ENCODE measurements at regions not wholly inside any gene's neighbourhood (a gene's known extent, or its start where the extent isn't known, plus 50 kb on each side); places are given as distances from the start of the nearest gene placed in this dataset.
A peak's percentile ranks its signal among the peaks of the same experiment; 100 is the strongest.

GRCh38 chr2:118738524-118739308, 108.7 kb downstream of the EN1 start:
- peak; percentile 51 for DNase-seq

- no peak for DNase-seq
Measured at GRCh38 chr2:118738106-118738505, 109.3 kb downstream of the EN1 start.

- DNase-seq = no peak
Measured at GRCh38 chr2:118737684-118738083, 109.8 kb downstream of the EN1 start.

GRCh38 chr2:118732432-118732831, 115.0 kb downstream of the EN1 start:
- no peak for DNase-seq

- no peak for DNase-seq
Measured at GRCh38 chr2:118731413-118731812, 116.0 kb downstream of the EN1 start.

GRCh38 chr2:118730405-118730804, 117.0 kb downstream of the EN1 start:
- DNase-seq = no peak

GRCh38 chr2:118729760-118730159, 117.7 kb downstream of the EN1 start:
- no peak for DNase-seq

- no peak for DNase-seq
Measured at GRCh38 chr2:118728984-118729383, 118.5 kb downstream of the EN1 start.

GRCh38 chr2:118726821-118727220, 120.6 kb downstream of the EN1 start:
- DNase-seq = no peak

GRCh38 chr2:118723394-118723793, 124.1 kb downstream of the EN1 start:
- no peak for DNase-seq

GRCh38 chr2:118722976-118723375, 124.5 kb downstream of the EN1 start:
- DNase-seq = no peak

GRCh38 chr2:118721817-118722551, 125.5 kb downstream of the EN1 start:
- no peak for DNase-seq

- no peak for DNase-seq
Measured at GRCh38 chr2:118720866-118721265, 126.6 kb downstream of the EN1 start.

- no peak for DNase-seq
Measured at GRCh38 chr2:118718921-118719320, 128.5 kb downstream of the EN1 start.

- no peak for DNase-seq
Measured at GRCh38 chr2:118716102-118716501, 131.3 kb downstream of the EN1 start.

GRCh38 chr2:118714118-118714517, 133.3 kb downstream of the EN1 start:
- DNase-seq = no peak

- no peak for DNase-seq
Measured at GRCh38 chr2:118711603-118712002, 135.8 kb downstream of the EN1 start.

- DNase-seq = no peak
Measured at GRCh38 chr2:118710481-118710880, 137.0 kb downstream of the EN1 start.

- no peak for DNase-seq
Measured at GRCh38 chr2:118709786-118710185, 137.7 kb downstream of the EN1 start.

- DNase-seq = no peak
Measured at GRCh38 chr2:118706844-118707243, 140.6 kb downstream of the EN1 start.

- DNase-seq = no peak
Measured at GRCh38 chr2:118706371-118706770, 141.1 kb downstream of the EN1 start.

GRCh38 chr2:118705032-118705431, 142.4 kb downstream of the EN1 start:
- no peak for DNase-seq

GRCh38 chr2:118699447-118700175, 147.8 kb downstream of the EN1 start:
- no peak for DNase-seq
